Stimulated activated CD8-positive, alpha-beta memory T cell treated with anti-CD3 and anti-CD28 coated beads, Interleukin-2, amount 100 ng/mL, for 1 hour (primary cell): ENCODE measurements at regions not wholly inside any gene's neighbourhood (a gene's known extent, or its start where the extent isn't known, plus 50 kb on each side); places are given as distances from the start of the nearest gene placed in this dataset.

Experiments used
- DNase-seq, 2 donors: peaks; one replicate each; pipeline ENCODE4 v3.0.0-alpha.2; 2020; ENCODE audit warnings: low read depth in 2 of 2

- no peak for DNase-seq
Observed at GRCh38 chr10:128421371-128422160, 295.3 kb upstream of the MKI67 start.

- DNase-seq, result no peak
Observed at GRCh38 chr10:128422190-128422589, 296.0 kb upstream of the MKI67 start.

- no peak for DNase-seq
Observed at GRCh38 chr10:128422999-128423398, 296.8 kb upstream of the MKI67 start.

- DNase-seq, result no peak
Observed at GRCh38 chr10:128429321-128429720, 303.1 kb upstream of the MKI67 start.

GRCh38 chr10:128429835-128430513, 303.8 kb upstream of the MKI67 start:
- no peak for DNase-seq

- no peak for DNase-seq
Observed at GRCh38 chr10:128431083-128431482, 304.9 kb upstream of the MKI67 start.

- no peak for DNase-seq
Observed at GRCh38 chr10:128431506-128431905, 305.3 kb upstream of the MKI67 start.

- DNase-seq, result no peak
Observed at GRCh38 chr10:128432011-128432410, 305.8 kb upstream of the MKI67 start.

GRCh38 chr10:128432423-128432822, 306.2 kb upstream of the MKI67 start:
- DNase-seq, result no peak

GRCh38 chr10:128435811-128436210, 309.6 kb upstream of the MKI67 start:
- DNase-seq, result no peak

- no peak for DNase-seq
Observed at GRCh38 chr10:128437786-128438345, 311.6 kb upstream of the MKI67 start.

- DNase-seq, result no peak
Observed at GRCh38 chr10:128438417-128439063, 312.3 kb upstream of the MKI67 start.

GRCh38 chr10:128440513-128441160, 314.4 kb upstream of the MKI67 start:
- DNase-seq, result no peak

- DNase-seq, result no peak
Observed at GRCh38 chr10:128443925-128444518, 317.8 kb upstream of the MKI67 start.

GRCh38 chr10:128448796-128449195, 322.6 kb upstream of the MKI67 start:
- no peak for DNase-seq

GRCh38 chr10:128451879-128452278, 325.7 kb upstream of the MKI67 start:
- DNase-seq, result no peak

GRCh38 chr10:128456271-128456670, 330.0 kb upstream of the MKI67 start:
- DNase-seq, result no peak

GRCh38 chr10:128457136-128457535, 330.9 kb upstream of the MKI67 start:
- no peak for DNase-seq

- no peak for DNase-seq
Observed at GRCh38 chr10:128461991-128462390, 335.8 kb upstream of the MKI67 start.

- no peak for DNase-seq
Observed at GRCh38 chr10:128462844-128463243, 336.6 kb upstream of the MKI67 start.

GRCh38 chr10:128463991-128464760, 338.0 kb upstream of the MKI67 start:
- DNase-seq, result no peak
